GM21367 (cell line): ENCODE measurements at regions not wholly inside any gene's neighbourhood (a gene's known extent, or its start where the extent isn't known, plus 50 kb on each side); places are given as distances from the start of the nearest gene placed in this dataset.
"Not testable (repeated sequence)": the region's sequence is repeated elsewhere in the genome, so short reads cannot be mapped to it uniquely, and the experiment has no call there.

ENCODE experiments used
- ATAC-seq: cut with Tn5 transposase; IDR thresholded peaks from one replicate; pipeline ENCODE4 v1.9.1; 2021; ENCODE audit not compliant: unreplicated experiment

GRCh38 chr2:37758141-37758601, 86.7 kb upstream of the CDC42EP3 start:
- not testable (repeated sequence) for ATAC-seq

GRCh38 chr2:37759989-37760388, 88.5 kb upstream of the CDC42EP3 start:
- not testable (repeated sequence) for ATAC-seq

GRCh38 chr2:37760471-37760870, 89.0 kb upstream of the CDC42EP3 start:
- no peak for ATAC-seq

GRCh38 chr2:37762281-37762680, 90.8 kb upstream of the CDC42EP3 start:
- not testable (repeated sequence) for ATAC-seq

- no peak for ATAC-seq
These were observed 93.3 kb upstream of the CDC42EP3 start for GRCh38 chr2:37764739-37765138.

DNA sequence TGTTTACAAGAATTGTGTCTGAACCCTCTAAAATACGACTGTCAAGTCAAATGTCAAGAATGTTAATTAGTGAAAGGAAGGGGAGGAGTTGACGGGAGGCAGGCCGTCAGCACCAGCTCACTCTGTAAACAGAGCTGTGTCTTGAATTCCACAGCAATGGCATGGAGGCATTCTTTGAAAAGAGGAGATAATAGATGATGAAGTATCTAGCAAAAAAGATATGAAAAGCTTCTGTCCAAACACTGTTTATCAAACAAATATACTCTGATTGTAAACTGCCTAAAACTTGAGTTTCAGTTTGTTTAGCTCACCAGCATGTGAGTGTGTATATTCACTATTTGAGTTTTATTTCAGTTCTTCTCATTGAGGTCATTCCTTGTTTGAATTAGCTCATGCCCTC, 94.7 kb upstream of the CDC42EP3 start:
- ATAC-seq, result no peak

DNA sequence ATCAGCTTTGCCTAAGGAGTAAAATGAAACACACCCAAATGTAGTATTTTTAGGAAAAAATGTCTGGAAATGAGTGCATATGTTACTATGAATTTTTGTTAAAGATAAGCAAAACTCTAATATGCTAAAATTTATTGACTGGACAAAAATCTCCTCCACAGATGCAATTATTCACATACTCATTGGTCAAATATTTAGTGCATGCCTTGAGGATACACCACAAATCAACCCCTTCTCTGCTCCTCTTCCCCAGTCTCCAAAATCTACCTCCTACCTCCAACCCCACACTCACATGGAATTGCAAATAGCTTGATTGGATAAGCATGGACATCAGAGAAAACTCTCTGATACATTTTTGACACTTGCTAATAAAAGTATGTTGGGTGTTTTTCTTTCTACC, 95.6 kb upstream of the CDC42EP3 start:
- ATAC-seq, result no peak

DNA sequence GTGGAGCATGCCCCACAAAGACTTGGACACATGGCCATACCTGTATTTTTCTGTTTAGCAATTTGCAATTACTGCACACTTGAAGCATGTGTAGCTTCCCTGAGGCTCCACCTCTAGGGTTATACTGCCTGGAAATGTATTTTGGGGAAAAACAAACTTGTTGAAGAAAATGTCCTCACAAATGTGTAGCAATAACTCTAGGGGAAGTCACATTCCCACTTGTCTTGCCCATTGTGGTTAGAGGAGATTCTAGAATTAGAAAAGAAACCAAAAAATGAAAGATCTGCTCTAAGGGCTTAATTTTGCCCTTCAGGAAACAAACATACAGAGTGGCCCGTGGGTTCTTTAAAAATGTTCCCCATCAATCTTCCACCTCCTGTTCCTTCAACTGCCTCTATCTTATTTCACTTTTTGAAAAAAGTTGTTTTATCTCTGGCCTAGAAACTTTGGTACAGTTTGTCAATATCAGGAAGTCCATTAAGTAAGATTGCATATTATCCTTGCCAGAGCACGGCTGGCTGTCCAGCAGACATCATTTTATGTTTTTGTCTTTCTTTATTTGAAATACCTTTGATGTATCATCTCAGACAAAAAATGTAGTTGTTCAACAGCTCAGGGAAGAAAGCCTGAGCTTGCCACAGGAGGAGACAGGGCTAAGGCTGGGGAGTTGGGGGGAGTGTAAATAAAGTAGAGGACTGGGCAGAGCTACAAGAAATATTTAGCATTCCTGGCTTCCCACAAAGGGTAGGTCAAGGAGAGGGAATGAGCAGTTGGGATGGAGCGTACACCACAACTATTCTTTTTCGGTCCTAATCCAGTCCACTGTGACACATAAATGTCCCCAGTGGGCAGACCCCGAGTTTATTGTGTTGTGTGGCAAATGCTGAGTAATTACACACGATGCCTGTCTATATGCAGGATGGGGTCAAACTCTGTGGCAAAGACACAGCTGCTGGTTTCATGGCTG, 96.8 kb upstream of the CDC42EP3 start:
- ATAC-seq, result no peak

DNA sequence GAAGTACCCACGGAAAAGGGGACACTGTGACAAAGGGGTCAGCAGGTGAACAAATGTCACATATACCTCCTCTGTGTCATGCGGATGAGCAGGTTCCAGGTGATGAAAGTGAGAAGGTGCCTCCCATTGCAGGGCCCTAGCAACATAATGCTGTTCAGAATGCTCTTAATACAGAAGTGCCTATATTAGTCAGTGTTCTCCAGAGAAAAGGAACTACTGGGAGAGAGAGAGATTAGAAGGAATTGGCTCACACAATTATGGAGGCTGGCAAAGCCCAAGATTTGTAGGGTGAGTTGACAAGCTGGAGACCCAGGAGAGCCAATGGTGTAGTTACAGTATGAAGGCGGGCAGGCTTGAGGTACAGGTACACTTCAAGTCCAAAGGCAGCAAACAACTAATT, 98.1 kb upstream of the CDC42EP3 start:
- ATAC-seq, result no peak

DNA sequence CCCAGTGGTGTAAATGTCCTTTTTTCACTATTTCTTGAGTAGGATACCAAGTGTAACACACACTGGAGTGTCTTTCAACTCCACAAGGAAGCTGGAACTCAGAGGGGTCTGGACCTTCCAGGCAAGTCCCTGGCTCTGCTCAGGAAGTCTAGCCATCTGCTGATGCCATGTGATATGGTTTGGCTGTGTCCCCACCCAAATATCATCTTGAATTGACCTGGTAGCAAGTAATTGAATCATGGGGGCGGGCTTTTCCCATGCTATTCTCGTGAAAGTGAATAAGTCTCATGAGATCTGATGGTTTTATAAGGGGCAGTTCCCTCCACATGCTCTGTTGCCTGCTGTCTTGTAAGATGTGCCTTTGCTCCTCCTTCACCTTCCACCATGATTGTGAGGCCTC, 99.4 kb upstream of the CDC42EP3 start:
- ATAC-seq, result no peak

DNA sequence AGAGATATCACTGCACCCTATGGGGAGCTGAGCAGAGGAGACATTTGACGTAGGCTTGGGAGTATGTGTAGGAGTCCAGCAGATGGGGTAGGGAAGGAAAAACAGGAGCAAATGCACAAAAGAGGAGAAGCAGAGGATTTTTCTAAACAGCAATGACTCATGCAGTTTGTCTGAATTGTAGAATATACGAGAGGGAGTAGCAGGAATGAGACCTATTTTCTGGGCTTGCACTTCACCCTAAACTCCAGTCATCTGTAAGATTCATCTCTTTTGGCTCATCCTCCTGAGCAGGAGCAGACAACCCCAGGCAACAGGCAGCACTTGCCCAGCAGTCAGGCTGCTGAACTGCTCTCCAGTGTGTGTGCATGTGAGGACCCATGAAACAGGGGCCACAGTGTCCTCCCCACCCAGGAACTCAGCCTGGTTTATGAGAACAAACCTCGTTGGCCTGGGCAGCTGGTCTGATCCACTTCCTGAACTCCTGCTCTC, 100.2 kb upstream of the CDC42EP3 start:
- no peak for ATAC-seq

GRCh38 chr2:37773371-37774130, 102.1 kb upstream of the CDC42EP3 start:
- ATAC-seq, result no peak

DNA sequence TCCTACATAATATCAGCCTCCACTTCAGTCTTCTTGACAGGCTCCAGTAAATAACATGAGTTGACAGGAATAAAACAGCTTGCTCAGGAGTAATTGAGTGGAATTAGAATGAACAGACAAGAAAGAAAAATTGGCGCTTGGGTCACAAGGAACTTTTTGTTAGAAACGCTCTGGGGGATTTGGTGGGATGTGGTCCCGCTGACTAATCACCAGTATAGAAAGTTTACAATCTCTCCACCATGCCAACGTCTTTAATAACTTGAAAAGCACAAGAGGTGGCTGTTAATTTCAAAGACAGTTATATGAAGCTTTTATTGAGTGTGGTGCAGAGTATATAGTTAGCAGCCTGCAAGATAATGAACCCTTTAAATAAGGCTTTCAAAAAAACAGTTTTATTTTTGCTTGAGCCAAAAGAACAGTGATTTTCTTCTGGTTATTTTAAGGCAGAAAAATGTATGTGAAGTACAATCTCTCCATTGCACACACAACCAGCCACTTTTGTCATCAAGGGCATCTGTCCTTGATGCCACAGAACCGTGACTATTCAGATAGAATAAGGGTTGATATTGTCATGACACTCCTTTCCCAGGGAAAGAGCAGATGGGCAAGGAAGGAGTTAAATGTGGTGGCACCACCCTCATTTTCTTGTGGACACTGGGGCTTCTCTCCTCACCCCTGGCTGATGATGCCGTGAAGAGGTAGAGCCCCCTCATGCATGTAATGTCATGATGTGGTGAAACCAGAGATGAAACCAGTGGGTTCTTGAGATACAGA, 102.9 kb upstream of the CDC42EP3 start:
- not testable (repeated sequence) for ATAC-seq

DNA sequence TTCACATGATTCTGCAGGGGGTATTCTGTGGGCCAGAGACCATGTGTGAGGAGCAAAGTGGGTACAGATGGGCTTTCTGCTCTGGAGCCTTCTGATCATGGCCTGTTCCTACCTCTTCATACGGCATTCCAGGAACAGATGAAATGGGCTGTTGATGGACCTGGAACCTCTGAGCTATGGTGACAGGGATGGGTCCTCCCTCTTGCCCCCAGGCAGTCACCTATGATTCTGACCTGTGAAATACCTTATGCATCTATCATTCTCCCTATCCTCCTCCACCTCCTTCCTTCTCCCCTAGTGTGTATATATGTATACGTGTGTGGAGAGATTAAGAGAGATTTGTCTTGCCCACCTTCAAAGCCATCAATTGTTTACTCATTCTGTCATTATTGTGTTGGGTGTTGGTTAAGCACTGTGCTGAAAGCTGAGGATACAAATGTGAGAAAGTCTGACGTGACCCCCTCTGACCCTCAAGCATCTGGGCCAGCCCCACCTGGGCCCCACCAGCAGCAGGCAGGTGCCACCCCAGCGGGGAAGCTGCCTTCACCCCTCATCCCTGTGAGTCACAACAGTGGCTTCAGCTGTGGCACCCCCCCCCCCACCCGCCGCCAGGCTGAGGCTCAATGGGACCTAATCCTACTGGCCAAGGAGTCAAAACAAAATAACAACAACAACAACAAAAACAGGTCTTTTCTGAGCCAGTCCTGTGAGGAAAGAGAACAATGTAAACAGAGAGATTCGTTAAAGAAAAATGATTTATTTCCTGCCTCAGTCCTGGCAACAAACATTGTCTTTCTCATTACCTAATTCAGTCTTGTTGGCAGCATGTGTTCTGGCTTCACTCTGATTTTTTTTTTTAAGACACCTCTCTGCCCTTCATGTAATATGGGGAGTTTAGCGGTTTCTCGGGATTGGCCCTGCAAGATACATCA, 103.8 kb upstream of the CDC42EP3 start:
- no peak for ATAC-seq

- no peak for ATAC-seq
These were observed 104.4 kb upstream of the CDC42EP3 start for GRCh38 chr2:37775908-37776250.

DNA sequence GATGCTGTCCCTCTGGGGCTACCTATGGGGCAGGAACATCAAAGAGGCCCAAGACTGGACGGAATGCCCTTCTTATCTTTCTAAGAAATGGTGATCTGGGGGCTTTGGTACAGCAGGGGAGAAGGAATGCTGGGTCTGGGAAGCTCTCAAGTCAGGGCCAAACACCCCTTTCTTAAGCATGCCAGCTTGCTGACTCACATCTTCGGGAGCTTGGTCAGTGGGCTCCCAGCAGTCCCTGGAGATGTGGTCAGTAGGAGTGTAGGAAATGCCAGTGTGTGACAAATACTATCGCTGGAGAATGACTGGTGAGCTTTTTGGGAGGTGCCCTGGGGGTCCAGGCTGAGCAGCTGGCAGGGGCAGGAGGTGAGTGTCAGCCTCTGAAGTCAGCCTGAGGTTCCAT, 105.0 kb upstream of the CDC42EP3 start:
- no peak for ATAC-seq

DNA sequence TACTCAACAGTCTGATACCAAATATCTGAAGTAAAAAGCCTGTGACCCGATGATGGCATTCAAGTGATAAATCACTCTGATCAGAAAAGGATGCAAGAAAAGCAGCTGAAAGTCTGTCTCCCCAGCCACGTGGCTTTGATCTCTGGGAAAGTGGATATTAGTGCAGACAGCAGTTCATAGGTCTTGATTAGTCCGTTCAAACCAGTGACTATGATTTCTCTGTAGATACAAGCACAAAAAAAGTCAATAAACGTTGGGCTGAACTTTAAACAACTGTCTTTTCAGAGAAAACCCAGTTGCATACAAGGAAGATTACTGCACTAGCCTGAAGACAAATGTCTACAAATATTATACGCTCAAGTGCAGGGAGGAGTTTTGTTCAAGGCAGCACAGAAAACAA, 107.7 kb upstream of the CDC42EP3 start:
- no peak for ATAC-seq

DNA sequence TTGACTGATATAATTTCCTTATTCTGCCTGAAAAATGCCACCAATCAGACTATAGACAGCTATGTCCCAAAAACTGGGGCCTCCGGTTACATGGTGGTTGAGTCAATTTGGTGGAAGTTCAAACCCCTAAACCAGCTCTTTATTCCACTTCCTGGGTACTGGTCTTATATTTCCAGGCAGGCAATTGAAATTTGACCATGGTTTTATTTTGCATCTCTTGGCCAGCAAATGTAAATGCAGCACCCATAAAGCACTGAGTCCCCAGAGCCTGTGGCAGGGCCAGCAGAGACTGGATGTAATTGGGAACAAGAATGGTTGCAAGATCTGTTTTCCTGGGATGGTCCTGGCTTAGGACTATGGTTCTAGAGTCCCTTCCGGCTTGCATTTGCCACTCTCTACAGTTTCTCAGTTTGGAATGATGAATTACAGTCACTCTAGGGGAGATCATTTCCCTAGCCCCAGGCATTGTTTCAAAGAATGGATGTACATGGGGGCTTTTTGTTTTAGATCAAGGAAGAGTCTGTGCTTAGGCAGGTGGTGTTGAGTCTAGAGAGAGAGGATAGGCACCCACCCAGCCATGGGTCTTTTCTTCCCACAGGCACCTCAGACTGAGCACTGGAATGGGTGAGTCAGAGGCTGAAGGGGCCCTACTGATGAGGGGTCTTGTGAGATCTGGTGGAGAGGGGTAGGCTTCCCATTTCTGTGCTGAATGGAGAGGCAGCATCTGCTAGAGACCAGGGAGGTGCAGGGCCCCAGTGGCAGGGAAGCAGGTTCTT, 108.4 kb upstream of the CDC42EP3 start:
- ATAC-seq, result no peak

DNA sequence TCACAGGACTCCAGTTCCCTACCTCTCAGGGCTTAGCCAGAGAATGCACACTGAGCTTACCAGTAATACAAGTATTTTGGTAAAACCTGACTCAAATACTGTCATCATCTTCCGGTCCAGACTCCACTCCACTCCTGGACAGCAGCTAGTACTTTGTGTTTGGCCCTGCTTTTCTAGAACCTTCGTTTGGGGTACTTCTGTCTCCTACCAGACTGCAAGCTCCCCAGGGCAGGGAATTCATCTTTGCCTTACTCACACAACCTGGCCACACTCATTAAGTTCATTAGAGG, 108.9 kb upstream of the CDC42EP3 start:
- ATAC-seq, result no peak

DNA sequence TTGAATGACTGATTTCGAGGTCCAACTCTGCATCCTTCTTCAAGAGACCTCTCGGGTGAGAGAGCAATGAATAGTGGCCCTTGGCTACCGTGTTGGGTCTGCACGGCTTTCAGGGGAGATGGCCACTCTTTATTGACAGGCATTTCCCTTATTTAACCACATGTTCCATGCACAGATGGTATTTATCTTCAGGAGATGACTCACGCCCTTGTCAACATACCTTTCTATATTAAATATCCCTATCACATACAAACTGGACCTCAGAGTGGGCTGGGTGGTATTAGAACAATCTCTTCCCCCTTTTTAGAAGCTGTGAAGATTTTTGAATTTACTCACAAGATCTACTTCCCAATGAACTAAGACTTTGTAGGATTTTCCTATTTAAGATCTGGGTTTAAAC, 109.6 kb upstream of the CDC42EP3 start:
- no peak for ATAC-seq
